ENCODE measurements at regions not wholly inside any gene's neighbourhood (a gene's known extent, or its start where the extent isn't known, plus 50 kb on each side); places are given as distances from the start of the nearest gene placed in this dataset.

DNA sequence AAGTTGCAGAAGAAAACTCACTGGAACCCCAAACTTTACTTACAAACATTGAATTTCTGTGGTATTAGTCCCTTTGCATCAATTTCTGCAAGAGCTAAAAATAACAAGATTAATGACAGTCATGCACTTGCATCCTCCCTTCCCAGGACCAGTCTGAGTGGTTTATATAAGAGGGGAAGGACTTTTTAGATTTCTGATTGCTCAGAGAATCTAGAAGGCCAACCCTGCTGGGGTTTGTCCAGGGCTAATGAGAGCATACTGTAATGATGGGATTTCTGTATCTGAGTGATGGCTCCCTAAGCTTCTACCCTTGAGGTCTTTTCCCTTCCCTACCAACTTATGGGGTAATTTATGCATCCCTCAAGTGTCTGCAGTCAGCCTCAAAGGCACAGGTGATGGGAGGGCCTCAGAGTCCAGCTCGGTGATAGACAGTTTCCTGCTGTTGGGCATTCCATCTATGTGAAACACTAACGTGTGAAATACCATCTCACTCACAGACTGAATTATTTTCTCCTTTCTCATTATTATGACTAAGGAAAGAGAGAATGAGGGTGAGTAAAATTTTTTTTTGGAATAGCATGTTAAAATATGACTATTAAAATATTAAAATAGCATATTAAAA is 556.3 kb downstream of the RIT2 start:
- DNase-seq, result peak; percentile 47

DNA sequence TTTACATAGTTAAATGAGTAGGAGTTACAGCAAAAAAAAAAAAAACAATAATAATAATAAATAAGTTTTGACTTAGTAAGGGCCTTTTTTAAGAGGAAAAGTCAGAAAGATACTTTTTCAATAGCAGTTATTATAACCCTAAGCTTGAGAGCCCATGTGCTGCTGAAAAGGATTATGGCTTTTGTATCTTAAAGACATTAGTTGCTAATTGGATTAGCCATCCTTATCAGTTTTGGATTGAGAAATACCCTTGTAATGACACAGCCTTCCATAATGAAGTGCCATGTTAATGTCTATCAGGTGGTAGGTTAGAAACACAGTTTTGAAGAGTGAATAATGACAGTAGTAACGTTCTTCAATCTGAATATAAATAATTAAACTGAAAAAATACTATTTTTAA is 554.0 kb downstream of the RIT2 start:
- DNase-seq, result no peak

DNA sequence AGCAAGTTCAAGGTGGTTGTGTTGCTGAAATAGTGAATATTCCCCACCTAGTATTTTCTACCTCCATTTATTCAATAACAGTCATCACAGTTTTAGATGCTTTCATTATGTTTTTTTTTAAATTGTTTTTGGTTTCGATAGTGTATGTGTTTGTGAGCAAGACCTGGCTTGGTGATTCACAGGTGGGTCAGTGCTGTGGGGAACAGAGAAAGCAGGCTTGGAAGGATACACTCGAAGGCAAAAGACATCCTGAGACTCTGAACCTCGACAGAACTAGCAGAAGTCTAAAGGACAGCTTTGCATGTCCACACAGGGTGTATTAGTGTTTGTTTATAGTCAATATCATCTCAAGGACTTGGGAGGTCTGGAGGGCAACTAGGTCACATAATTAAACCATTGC is 551.5 kb downstream of the RIT2 start:
- no peak for DNase-seq

DNA sequence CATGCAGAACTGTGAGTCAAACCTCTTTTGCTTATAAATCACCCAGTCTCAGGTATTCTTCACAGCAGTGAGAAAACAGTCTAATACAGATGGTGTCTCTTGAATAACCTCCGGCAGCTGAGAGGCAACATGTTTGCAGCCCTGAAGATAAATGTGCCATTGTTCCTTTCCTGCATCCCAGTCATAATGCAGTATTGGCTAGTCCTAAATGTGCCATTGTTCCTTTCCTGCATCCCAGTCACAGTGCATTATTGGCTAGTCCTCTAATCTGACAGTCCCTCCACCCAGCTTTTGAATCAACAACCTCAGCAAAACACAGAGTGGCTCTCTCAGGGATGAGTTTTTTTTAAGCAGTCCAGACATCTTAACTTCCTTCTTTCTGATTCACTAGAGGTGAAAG is 550.7 kb downstream of the RIT2 start:
- DNase-seq, result no peak

DNA sequence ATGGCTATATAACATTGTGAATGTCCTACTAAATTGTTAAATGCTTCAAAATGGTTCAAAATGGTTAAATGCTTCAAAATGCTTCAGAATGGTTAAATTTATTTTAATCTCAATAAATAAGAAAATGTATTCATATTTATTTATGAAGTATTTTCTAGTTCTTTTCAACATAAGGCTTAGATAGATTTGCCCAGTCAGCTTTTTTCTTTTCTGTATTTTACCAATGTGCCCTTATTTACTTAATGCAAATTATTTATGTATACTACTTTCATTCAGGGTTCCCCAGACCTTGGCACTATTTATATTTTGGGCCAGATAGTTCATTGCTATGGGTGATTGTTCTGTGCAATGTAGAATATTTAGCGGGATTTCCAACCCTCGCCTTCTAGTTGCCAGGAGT is 546.7 kb downstream of the RIT2 start:
- DNase-seq, result no peak

DNA sequence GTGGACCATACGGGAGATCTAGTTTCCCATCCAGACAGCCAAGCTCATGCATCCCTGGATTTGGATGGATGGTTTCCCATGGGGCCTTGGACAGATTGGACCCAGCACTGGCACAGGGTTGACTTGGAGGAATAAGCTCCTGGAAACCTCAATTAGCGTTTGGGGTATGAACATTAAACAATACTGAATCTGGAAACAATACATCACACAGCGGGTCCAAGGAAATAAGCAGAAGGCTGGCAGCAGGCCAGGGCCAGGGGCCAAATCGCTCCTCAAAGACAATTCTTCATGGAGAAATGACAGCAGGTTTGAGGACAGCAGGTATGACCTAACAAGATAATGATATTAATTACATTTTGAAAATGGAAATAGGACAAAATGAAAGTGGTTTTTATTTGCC is 540.6 kb downstream of the RIT2 start:
- DNase-seq, result no peak

DNA sequence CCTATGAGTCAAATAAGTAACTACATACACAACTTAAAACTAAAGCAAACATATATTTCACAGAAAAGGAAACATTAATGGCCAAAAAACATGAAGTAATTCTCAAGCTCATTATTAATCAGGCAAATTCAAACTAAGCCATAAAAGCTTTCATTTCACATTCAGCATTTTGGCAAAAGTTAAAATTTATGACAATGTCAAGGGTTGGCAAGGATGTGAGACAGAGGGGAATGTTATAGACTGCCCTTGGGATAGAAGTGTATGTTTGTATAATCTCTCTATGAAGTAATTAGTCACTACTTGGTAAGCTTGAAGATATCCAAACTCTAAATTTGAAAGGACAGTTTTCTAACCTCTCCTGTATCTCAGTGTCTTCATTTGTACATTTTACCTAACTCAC is 539.4 kb downstream of the RIT2 start:
- DNase-seq, result no peak

DNA sequence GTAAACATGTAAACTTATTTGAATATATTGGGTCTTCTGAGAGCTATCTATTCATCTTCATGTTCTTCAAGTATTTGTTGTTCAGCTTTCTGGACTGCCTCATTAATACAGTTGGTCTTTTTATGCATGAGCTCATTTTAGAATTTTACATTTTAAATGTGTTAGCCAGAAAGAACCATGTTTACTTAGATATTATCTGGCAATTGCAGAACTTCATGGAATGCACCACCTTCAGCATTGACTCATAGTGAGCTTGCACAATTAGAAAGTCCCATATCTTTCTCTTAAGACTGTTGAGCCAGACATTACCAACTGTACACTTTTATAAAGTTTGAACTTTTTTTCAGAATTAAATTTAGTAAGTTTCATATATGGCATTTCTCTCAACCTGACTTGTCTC is 536.7 kb downstream of the RIT2 start:
- peak; percentile 32 for DNase-seq

DNA sequence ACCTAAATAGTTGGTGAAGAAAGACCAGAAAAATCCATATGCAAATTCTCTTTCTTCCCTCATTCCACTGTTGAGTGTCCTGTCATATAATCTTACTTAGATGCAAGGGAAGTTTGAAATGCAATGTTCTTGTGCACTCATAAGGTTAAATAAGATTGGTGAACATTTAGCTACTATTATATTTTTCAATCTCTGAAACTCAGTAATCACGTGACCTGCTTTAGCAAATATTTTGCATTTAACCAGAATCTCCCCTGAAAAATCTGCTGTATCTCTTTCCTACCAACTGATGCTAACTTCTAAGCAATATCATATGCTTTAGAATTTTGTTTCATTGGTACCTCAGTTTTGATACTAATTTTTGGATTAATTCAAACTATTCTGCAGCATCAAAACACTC is 533.2 kb downstream of the RIT2 start:
- no peak for DNase-seq

DNA sequence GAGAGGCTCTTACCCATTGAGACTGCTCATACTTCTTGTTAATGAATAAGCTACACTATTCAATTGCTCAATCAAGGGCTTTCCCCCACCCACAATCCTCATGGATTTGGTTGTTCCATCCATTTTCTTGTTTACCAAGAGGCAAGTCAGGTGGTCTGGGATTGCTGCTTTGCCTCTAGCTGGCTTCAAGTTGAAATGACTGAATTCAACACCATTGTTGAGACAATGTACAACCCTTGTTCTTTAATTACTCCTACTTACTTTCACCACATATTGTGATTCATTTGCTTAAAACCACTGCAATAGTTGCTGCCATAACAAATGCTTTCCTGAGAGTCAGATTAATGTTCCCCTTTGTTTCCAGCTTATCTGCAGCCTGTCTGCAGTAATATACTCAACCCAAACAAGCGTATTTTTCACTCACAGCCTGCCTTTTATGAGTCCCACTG is 532.2 kb downstream of the RIT2 start:
- no peak for DNase-seq

DNA sequence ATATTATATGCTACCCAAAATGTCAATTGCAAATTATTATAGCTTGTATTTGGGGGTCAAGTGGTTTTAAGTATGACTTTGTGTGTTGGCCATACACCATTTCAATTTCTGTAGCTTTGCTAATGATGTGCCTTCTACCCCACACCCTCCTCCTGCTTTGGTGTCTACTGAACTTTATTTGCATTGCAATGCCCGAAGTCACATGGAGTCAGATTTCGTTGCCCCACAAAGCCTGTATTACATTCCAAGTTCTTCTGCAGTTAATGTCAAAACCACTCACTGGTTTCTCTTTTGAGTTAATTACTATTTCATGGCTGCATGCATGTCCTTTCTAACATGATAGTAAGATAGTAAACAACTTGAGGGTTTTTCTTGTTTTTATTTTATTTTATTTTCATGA is 528.9 kb downstream of the RIT2 start:
- no peak for DNase-seq

DNA sequence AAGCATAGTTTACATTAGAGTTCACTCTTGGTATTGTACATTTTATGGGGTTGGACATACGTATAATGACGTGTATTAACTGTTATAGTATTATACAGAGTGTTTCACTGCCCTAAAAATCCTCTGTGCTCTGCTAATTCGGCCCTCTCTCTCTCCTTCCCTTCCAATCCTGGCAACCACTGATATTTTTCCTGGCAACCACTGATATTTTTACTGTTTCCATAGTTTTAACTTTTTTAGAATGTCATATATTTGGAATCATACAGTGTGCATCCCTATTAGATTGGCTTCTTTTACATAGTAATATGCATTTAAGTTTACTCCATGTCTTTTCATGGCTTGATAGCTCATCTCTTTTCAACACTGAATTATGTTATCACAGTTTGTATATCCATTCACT is 526.7 kb downstream of the RIT2 start:
- DNase-seq, result no peak

DNA sequence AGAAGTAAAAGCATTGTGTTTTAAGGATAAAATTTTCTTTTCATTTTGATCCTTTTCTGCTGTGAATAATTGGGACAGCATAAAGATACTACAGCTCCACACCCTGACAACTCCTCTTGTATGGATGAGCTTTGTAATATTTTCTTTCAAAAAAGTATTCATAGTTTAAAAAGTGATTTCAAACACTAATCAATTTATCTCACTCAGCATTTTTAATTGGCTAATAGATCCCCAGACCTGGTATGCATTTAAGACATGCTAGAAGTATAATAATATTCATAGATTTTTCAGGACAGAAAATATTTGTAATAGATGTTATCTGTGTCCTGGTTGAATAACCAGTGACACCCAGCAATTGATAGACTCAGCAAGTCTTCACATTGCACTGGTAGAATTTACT is 510.7 kb downstream of the RIT2 start:
- DNase-seq, result no peak

DNA sequence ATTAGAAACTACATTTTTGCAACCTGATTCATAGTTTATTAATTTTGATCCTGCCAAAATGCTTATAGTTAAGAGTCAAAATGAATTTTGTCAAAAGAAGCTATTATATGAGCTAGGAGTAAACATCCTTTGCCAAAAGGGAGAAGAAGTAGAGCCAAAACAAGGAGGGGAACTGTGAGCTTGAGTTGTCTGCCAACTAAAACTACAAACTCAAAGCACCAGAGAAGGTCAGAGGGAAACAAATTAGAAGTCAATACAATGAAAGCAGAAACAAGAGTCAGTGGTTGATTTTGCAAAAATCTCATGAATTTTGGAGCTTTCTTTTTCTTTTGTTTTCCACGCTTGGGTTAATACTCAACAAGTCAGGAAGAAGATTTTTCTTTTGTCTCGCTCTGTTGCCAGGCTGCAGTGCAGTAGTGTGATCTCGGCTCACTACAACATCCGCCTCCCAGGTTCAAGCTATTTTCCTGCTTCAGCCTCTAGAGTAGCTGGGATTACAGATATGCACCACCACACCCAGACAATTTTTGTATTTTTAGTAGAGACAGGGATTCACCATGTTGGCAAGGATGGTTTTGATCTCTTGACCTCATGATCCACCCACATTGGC is 508.5 kb downstream of the RIT2 start:
- no peak for DNase-seq

DNA sequence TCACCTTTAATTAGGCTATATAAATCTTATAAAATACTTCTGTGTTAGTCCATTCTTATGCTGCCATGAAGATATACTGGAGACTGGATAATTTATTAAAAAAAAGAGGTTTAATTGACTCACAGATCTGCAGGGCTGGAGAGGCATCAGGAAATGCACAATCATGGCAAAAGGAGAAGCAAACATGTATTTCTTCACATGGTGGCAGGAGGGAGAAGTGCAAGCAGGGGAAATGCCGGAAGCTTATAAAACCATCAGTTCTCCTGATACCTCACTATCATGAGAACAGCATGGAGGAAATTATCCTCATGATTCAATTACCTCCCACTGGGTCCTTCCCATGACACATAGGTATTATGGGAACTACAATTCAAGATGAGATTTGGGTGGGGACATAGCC is 504.4 kb downstream of the RIT2 start:
- no peak for DNase-seq

DNA sequence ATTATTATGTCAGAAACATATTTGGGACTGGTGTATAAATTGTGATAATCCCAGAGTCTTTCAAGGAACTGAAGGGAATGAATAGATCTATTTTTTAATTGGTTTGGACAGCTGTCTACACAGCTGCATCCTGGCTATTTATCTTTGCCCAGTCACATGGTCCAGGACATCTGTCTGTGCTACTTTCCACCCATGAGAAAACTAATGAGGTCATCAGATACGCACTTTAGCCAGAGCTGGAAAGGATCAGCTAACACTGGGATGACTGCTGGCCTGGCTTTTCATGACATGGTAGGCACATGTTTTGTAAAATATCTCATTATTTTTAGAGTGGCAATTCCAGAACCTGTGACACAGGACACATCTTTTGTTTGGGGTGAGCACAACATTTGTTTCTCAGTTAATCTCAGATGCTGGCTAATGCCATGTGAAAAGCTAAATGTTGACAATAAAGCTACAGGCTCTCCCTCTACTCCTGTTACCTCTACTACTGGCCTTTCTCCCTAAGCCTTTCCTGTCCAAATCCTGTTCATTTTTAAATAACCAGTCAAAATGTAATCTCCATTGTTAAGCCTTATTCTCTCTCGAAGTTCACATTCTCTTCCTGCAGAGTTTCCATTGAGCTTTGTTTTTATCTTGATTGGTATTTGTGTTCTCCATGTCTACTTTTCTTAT is 500.7 kb downstream of the RIT2 start:
- DNase-seq, result no peak

DNA sequence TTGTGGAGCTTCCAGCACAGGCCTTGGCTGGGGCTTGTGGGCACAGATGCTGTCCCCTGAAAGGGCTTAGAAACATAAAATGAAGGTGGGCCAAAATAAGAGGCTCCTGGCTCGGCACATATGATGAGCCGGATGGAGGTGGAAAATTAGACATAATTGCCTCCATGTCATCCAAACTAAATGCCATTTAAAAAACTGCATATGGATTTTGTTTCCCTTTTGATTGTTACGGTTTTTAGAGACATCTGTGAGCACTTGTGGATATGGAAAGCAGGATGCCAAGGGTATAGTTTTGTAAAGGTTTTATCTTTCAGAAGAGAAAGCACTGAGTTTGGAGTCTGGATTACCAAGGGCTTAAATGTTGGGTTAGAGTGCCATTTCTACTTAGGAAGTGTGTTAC is 498.3 kb downstream of the RIT2 start:
- peak; percentile 3 for DNase-seq

DNA sequence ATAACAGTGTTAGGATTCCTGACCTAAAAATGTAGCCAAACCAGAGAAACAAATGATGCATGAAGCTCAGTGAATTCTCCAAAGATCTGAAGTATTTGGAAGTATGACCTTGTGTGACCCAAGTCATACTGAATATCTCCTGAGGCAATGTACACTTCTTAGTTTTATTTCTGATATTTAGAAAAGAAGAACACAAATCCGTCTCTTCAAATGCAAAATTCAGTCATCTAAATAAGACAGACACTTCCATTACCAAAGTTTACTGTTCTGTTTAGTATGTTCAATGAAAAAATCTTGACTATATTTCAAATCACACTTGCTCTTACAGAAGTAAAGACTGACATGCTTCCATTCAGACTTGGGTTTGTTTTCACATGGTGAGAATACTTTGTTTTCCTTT is 495.7 kb downstream of the RIT2 start:
- DNase-seq, result no peak

DNA sequence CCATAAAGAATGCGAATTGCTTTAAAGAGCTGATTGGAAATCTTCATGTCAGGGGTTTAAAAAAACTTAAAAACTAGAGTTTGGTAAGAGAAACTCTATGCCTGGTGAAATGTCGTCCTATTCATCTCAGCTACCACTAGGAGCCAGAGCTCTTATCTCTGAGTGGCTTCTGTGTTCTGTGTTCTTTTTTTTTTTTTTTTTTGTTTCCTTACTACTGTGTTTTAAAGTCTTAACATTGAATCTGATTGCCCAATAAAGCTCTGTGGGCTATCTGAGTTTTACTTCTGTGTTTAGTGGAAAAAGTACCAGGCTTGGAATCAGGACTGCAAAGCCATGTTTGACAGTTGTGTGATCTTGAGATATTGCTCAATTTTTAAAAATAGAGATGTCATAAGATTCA is 494.8 kb downstream of the RIT2 start:
- DNase-seq, result no peak

DNA sequence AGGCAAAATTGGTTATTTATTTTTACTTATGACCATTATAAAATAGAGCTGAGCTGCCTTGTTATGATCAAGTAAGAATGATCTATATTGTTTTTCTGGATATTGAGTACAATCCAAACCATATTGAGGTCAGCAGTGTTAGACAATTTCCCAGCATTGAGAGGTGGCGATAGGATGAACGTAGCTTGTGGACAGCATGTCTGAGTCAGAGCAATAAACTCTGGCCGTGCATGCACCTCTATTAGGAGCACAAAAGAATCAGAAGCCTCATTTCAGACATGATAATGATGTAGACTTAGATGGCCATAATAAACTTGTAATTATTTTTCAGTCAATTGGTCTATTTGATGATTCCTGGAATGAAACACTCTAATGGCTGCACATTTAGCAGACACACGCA is 491.6 kb downstream of the RIT2 start:
- no peak for DNase-seq

DNA sequence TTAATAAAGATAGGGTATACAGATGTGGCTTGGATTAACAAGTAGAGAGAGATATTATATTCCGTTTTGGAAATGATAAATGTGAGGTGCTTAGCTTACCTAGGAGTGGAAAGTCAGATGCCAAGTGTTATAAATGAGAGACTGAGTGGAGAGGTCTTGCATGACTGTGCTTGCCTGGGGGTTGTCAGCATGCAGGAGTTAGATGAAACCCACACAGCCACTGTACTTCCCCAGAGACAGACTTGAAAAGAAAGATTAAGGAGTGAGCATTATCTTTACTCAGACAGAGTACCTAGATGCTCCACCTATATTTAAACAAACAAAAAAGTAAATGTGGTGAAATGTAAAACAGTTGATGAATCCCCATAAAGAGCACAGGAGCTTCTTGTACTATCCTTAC is 482.7 kb downstream of the RIT2 start:
- no peak for DNase-seq

DNA sequence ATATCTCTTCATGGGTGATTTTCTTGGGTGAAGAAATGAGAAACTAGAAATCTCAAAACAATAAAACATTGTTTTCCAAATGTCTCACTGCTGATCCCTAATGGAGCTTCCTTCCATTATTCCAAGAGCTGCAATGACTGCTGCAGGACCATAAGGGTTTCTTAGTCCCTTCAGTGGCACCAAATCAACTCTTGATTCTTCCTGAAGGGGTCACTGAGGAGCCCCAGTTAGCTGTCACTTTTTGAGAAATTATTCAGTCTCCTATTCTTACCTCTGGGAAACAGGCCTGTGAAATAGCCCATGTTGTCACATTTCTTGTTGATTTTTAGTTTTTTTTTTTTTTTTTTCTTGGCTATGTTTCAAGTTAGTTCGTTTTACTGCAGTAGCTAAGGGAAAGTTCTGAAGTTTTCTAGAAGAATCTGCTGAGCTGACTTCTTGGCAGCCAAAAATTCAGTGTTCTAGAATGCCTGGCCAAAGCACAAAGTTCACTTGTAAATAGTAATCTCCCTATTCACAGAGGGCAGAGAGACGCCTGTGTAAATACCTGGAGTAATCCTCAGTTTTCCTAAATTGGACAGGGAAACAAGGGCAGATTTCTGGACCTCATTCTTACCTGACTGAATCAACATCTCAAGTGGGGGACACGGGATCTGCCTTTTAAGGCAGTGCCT is 480.0 kb downstream of the RIT2 start:
- no peak for DNase-seq

DNA sequence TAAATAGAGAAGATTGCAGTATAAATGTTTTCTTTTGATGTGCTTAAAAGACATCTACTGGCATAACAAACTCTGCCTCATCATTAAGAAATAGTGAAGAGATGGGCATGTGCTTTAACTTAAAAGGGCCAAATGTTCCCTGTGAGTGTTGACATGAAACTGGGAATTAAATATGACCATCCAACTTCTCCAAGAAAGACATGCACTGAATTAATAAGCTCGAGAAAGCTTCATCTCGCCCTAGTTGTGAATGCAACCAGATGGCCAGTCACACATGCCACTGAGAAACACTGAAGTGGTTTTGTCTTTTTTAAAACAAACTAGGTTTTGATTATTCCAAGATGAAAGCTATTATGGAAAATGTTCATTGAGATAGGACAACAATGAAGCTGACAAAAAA is 479.2 kb downstream of the RIT2 start:
- DNase-seq, result no peak

DNA sequence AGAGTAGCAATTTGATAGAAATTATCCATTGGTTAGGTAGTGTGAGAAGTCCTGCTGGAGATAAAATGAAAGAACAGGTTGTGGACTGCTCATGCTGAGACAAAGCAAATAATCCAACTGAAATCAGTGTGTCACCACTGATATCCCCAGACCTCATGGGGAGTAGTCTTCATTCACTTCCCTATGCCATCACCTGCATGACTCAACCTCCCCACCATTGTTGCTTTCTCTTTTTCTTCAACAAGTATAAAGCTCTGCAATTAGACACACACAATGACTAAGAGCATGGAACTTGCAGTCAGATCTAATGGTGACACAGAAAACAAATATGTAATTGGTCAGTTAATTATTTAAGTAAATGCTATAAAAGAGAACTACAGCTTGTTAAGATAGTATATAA is 475.3 kb downstream of the RIT2 start:
- no peak for DNase-seq

Measured in fibroblast of skin of scalp (primary cell).